Choroid plexus epithelial cell (primary cell): ENCODE measurements at regions not wholly inside any gene's neighbourhood (a gene's known extent, or its start where the extent isn't known, plus 50 kb on each side); places are given as distances from the start of the nearest gene placed in this dataset.

Experiments
- DNase-seq: peaks from one replicate; pipeline ENCODE4 v3.0.0-alpha.2; 2010; ENCODE audit warnings: low read depth
- H3K4me3 ChIP-seq: 2 replicates; pipeline ENCODE4 v1.5.1; 2011; ENCODE audit warnings: low read depth, mild to moderate bottlenecking, control low read depth, low read length, moderate library complexity
- CTCF ChIP-seq: conservative IDR thresholded peaks from 2 replicates; pipeline ENCODE4 v1.5.1; 2011; ENCODE audit warnings: low read depth, mild to moderate bottlenecking, control low read depth, inconsistent platforms, low read length, moderate library complexity

DNA sequence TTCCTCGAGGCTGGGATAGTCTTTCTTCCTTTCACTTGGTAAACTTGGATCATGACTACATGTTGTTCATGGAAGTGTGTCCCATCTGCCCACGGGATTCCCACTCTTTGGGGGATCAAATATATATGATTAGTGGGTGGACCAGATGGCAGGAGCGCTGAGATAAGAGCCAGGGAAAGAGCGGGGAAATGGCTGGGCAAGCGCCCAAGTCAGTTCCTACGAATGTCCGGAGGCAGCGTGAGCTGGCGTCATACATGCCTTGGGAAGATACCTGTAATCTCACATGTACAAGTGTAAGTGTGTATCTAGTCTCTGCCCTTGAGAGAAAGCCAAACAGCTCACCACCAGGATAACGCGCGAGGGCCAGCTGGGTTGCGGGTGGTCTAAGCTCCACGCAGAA is 62.3 kb downstream of the FZD10 start:
- TF ChIP-seq CTCF = no peak
- no peak for DNase-seq
- H3K4me3 ChIP-seq = no peak overlapping the region

DNA sequence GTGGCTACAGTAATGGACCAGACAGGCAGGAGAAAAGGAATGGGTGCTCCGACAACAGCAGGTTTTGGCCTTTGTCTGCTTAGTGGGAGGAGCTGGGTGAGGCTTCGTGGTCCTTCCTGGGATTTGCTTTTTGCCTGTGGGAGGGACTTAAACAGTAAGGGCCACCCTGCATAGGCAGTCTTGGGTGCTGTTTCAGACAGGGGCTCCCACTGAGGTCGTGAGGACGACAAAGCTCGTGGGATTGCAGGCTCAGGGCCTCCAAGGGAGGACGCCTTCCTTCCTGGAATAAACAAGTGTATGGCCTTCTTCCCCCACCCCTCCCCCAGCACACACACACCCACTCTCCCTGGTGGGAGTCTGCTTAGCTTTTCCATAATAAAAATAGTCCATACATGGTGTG is 63.1 kb downstream of the FZD10 start:
- TF ChIP-seq CTCF = no peak
- no peak overlapping the region for H3K4me3 ChIP-seq
- no peak for DNase-seq

- DNase-seq = no peak
- no peak for TF ChIP-seq CTCF
- H3K4me3 ChIP-seq = no peak overlapping the region
Measured at GRCh38 chr12:130226126-130226525, 63.9 kb downstream of the FZD10 start.

GRCh38 chr12:130226771-130227170 is 64.5 kb downstream of the FZD10 start:
- H3K4me3 ChIP-seq = no peak overlapping the region
- TF ChIP-seq CTCF = no peak
- no peak for DNase-seq

GRCh38 chr12:130227641-130228040 is 65.4 kb downstream of the FZD10 start:
- no peak for TF ChIP-seq CTCF
- H3K4me3 ChIP-seq = no peak overlapping the region
- no peak for DNase-seq

GRCh38 chr12:130236446-130236845 is 74.2 kb downstream of the FZD10 start:
- DNase-seq = no peak
- no peak overlapping the region for H3K4me3 ChIP-seq
- TF ChIP-seq CTCF = no peak

GRCh38 chr12:130240831-130241590 is 78.7 kb downstream of the FZD10 start:
- no peak for DNase-seq
- TF ChIP-seq CTCF = no peak
- H3K4me3 ChIP-seq = no peak overlapping the region
